GM23248 (cell line): ENCODE measurements at regions not wholly inside any gene's neighbourhood (a gene's known extent, or its start where the extent isn't known, plus 50 kb on each side); places are given as distances from the start of the nearest gene placed in this dataset.
A peak's percentile ranks its signal among the peaks of the same experiment; 100 is the strongest.

ENCODE experiments used
- DNase-seq: peaks from one replicate; pipeline ENCODE4 v3.0.0-alpha.2; 2015
- H2AFZ ChIP-seq: fragments of 200-600 bp; sonication (generic); 2 replicates; pipeline ENCODE4 v1.6.1; 2016; ENCODE audit warnings: antibody characterized with exemption
- H3F3A ChIP-seq: fragments of 200-600 bp; sonication (generic); 2 replicates; pipeline ENCODE4 v1.6.1; 2016; ENCODE audit warnings: mild to moderate bottlenecking, antibody characterized with exemption, mixed run types; ENCODE audit not compliant: insufficient read depth
- H3K27ac ChIP-seq: fragments of 200-600 bp; sonication (generic); 2 replicates; pipeline ENCODE4 v1.5.1; 2016; ENCODE audit warnings: mild to moderate bottlenecking
- H3K27me3 ChIP-seq: fragments of 200-600 bp; sonication (generic); replicated peaks from 2 replicates; pipeline ENCODE4 v1.6.1; 2016; ENCODE audit warnings: mild to moderate bottlenecking; ENCODE audit not compliant: insufficient read depth
- H3K36me3 ChIP-seq: fragments of 200-600 bp; sonication (generic); 2 replicates; pipeline ENCODE4 v1.6.1; 2016; ENCODE audit warnings: low read depth, mild to moderate bottlenecking
- H3K4me1 ChIP-seq: fragments of 200-600 bp; sonication (generic); 2 replicates; pipeline ENCODE4 v1.6.1; 2016; ENCODE audit warnings: mild to moderate bottlenecking; ENCODE audit not compliant: insufficient read depth
- H3K4me2 ChIP-seq: fragments of 200-600 bp; sonication (generic); one replicate; pipeline ENCODE4 v1.6.1; 2016; ENCODE audit warnings: mild to moderate bottlenecking; ENCODE audit not compliant: unreplicated experiment
- H3K4me3 ChIP-seq: fragments of 200-600 bp; sonication (generic); 2 replicates; pipeline ENCODE4 v1.5.1; 2016; ENCODE audit warnings: mild to moderate bottlenecking
- H3K79me2 ChIP-seq: fragments of 200-600 bp; sonication (generic); 2 replicates; pipeline ENCODE4 v1.6.1; 2016; ENCODE audit warnings: mild to moderate bottlenecking; ENCODE audit not compliant: insufficient read depth
- H3K9ac ChIP-seq: fragments of 200-600 bp; sonication (generic); 2 replicates; pipeline ENCODE4 v1.6.1; 2016; ENCODE audit warnings: mild to moderate bottlenecking
- H3K9me2 ChIP-seq: fragments of 200-600 bp; sonication (generic); 2 replicates; pipeline ENCODE4 v1.6.1; 2016; ENCODE audit warnings: mixed run types, mild to moderate bottlenecking, moderate library complexity; ENCODE audit not compliant: insufficient read depth
- H3K9me3 ChIP-seq: fragments of 200-600 bp; sonication (generic); one replicate; pipeline ENCODE4 v1.6.1; 2017; ENCODE audit warnings: low read depth
- H4K20me1 ChIP-seq: fragments of 200-600 bp; sonication (generic); 2 replicates; pipeline ENCODE4 v1.6.0; 2016; ENCODE audit not compliant: insufficient read depth
- EZH2 ChIP-seq: fragments of 200-600 bp; sonication (generic); IDR thresholded peaks from 2 replicates; pipeline ENCODE4 v1.6.1; 2018; ENCODE audit warnings: antibody characterized with exemption, mild to moderate bottlenecking; ENCODE audit not compliant: insufficient read depth, poor library complexity, severe bottlenecking
- EZH2phosphoT487 ChIP-seq: fragments of 200-600 bp; sonication (generic); IDR thresholded peaks from 2 replicates; pipeline ENCODE4 v1.6.1; 2018; ENCODE audit warnings: antibody characterized with exemption, moderate library complexity, mild to moderate bottlenecking, low read depth; ENCODE audit not compliant: insufficient read depth
- WGBS, 2 experiments: methylation state at CpG; one replicate each; pipeline ENCODE4 v1.1.6; 2015 to 2017; ENCODE audit warnings: low lambda C conversion rate in 2 of 2, low coverage in 1 of 2; ENCODE audit errors: missing lambda C conversion rate in 2 of 2; 5-methylcytosine and 5-hydroxymethylcytosine counted together
- in situ Hi-C: fragments of 300-500 bp; cut with MboI; formaldehyde crosslinking; loops from 2 replicates; pipeline ENCODE4 v1.15.0; 2020

GRCh38 chr6:37092923-37093727 is 76.8 kb upstream of the PIM1 start:
- Histone ChIP-seq H3F3A (no peaks in the 10 kb centered on the region), H3K4me2 (no peak overlapping the region), H3K27ac (no peak overlapping the region), H3K9ac (no peak overlapping the region), H3K9me3 (no peaks in the 10 kb centered on the region), H3K27me3 (no peaks in the 10 kb centered on the region), H3K4me3 (no peak overlapping the region), H2AFZ (no peak overlapping the region), H3K9me2 (no peaks in the 10 kb centered on the region), H3K36me3 (no peaks in the 10 kb centered on the region), H4K20me1 (no peaks in the 10 kb centered on the region), H3K4me1 (no peaks in the 10 kb centered on the region), H3K79me2 (no peaks in the 10 kb centered on the region)
- in situ Hi-C loops, result no loop called here
- TF ChIP-seq EZH2phosphoT487 (no peak), EZH2 (no peak)
- DNase-seq, result peak; percentile 30
- WGBS, 2 experiments, result 49 to 56% methylated on average over 13 to 14 of the region's 14 CpGs

GRCh38 chr6:37093728-37094069 is 76.3 kb upstream of the PIM1 start:
- no peaks in the 10 kb centered on the region for H3K9me2 ChIP-seq
- H3K4me3 ChIP-seq, result no peak overlapping the region
- H2AFZ ChIP-seq, result no peak overlapping the region
- no peak overlapping the region for H3K9ac ChIP-seq
- no peak for DNase-seq
- WGBS, 2 experiments, result 87 to 90% methylated on average over 6 of the region's 6 CpGs
- H3K9me3 ChIP-seq, result no peaks in the 10 kb centered on the region
- no peak overlapping the region for H3K27ac ChIP-seq
- no peaks in the 10 kb centered on the region for H3K27me3 ChIP-seq
- in situ Hi-C loops, result no loop called here
- no peak overlapping the region for H3K4me2 ChIP-seq
- no peaks in the 10 kb centered on the region for H3K4me1 ChIP-seq
- no peaks in the 10 kb centered on the region for H4K20me1 ChIP-seq
- H3F3A ChIP-seq, result no peaks in the 10 kb centered on the region
- TF ChIP-seq EZH2phosphoT487 (no peak), EZH2 (no peak)
- H3K79me2 ChIP-seq, result no peaks in the 10 kb centered on the region
- no peaks in the 10 kb centered on the region for H3K36me3 ChIP-seq

DNA sequence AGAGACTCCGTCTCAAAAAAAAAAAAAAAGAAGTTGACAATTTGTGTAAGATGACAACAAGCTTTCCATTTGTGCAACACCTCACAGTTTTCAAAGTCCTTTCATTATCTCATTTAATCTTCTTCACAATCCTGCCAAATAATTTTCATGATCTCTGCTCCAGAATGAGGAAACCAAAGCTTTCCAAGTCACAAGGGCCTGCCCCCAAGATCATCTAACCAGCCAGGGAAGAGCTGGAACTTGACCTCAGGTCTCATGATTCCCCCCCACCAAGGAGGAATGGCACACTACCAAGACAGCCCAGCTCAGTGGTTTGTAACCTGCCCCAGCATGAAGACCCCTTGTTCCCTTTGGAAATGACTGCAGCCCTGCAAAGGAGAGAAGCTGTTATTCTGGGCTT is 74.0 kb upstream of the PIM1 start:
- no peak for DNase-seq
- TF ChIP-seq EZH2phosphoT487 (no peak), EZH2 (no peak)
- Histone ChIP-seq H3K27ac (no peak overlapping the region), H3K79me2 (no peaks in the 10 kb centered on the region), H2AFZ (no peak overlapping the region), H4K20me1 (no peaks in the 10 kb centered on the region), H3K36me3 (no peaks in the 10 kb centered on the region), H3K9ac (no peak overlapping the region), H3F3A (no peaks in the 10 kb centered on the region), H3K27me3 (no peaks in the 10 kb centered on the region), H3K9me3 (no peaks in the 10 kb centered on the region), H3K4me1 (no peaks in the 10 kb centered on the region), H3K4me2 (no peak overlapping the region), H3K4me3 (no peak overlapping the region), H3K9me2 (no peaks in the 10 kb centered on the region)
- in situ Hi-C loops, result no loop called here
- WGBS, 2 experiments, result 38 to 64% methylated on average over 1 of the region's 1 CpG

- DNase-seq, result no peak
- Histone ChIP-seq H3K9ac (no peak overlapping the region), H3K4me1 (peaks cover 5% of the 10 kb centered on the region; the same call in 1 of the 2 replicates), H3K4me3 (no peak overlapping the region), H3K27me3 (no peaks in the 10 kb centered on the region), H3K79me2 (no peaks in the 10 kb centered on the region), H3K36me3 (no peaks in the 10 kb centered on the region), H3K27ac (no peak overlapping the region), H3K4me2 (no peak overlapping the region), H3K9me3 (no peaks in the 10 kb centered on the region), H4K20me1 (no peaks in the 10 kb centered on the region), H2AFZ (no peak overlapping the region), H3K9me2 (no peaks in the 10 kb centered on the region), H3F3A (no peaks in the 10 kb centered on the region)
- in situ Hi-C loops, result no loop called here
- TF ChIP-seq EZH2, result no peak
- TF ChIP-seq EZH2phosphoT487, result no peak
- 72 to 75% methylated on average over 4 of the region's 4 CpGs for WGBS, 2 experiments
Observed at GRCh38 chr6:37097335-37097734, 72.6 kb upstream of the PIM1 start.

DNA sequence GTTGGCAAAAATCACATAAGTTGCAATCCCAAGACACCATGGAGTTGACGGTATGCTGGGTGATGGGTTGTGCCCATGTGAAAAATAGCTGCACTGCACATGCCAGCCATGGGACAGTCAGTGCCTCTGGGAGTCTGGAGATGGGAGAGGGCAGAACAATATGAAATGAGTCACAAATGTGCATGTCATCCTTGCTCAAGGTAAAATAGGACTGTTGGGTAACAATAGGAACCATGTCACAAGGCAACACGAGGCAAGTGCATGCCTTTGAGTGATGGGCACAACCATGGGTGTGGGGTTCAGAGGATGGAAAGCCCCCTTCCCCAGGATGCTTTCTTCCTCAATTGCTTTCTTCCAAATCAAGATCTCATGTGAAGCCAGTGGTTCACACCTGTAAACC is 70.5 kb upstream of the PIM1 start:
- Histone ChIP-seq H3K9me2 (no peaks in the 10 kb centered on the region), H3K79me2 (no peaks in the 10 kb centered on the region), H3K27me3 (no peaks in the 10 kb centered on the region), H3K9me3 (no peaks in the 10 kb centered on the region), H2AFZ (no peak overlapping the region), H3K4me2 (no peak overlapping the region), H4K20me1 (no peaks in the 10 kb centered on the region), H3K4me1 (peaks cover 19% of the 10 kb centered on the region), H3K36me3 (no peaks in the 10 kb centered on the region), H3F3A (no peaks in the 10 kb centered on the region), H3K4me3 (no peak overlapping the region), H3K27ac (no peak overlapping the region), H3K9ac (no peak overlapping the region)
- 38 to 43% methylated on average over 2 of the region's 2 CpGs for whole genome bisulfite sequencing, 2 experiments
- TF ChIP-seq EZH2phosphoT487 (no peak), EZH2 (no peak)
- in situ Hi-C loops, result no loop called here
- peak; percentile 63 for DNase-seq
